ENCODE measurements at regions not wholly inside any gene's neighbourhood (a gene's known extent, or its start where the extent isn't known, plus 50 kb on each side); places are given as distances from the start of the nearest gene placed in this dataset.

DNA sequence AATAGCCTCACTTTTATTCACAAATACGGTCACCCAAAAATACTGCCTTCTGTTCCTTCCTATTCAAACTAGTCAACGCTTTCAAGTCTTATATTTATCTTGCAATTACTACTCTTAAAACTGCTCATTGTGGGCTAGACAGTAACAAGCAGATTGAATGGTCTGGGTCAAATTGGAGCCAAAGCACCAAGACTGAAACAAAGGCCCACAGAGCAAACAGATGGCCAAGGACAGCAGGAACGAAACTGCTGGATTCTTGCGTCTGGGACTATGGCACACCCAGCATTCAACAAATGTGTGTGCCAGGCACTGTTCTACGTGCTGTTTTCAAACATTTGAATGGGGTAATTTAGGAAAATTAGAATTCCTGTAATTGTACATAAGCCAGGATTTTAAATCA lies 250.1 kb upstream of the PSMD7 start:
- 74 to 76% methylated on average over 5 of the region's 5 CpGs for WGBS, 2 donors
- H3K9me3 ChIP-seq (ENCODE audit: control insufficient read depth, low read length), result no peaks in the 10 kb centered on the region
- no peaks in the 10 kb centered on the region for H3K27me3 ChIP-seq (ENCODE audit: control insufficient read depth in 1 of 2, insufficient read depth in 2 of 2, low read length in 1 of 2)
- no peak overlapping the region for H3K27ac ChIP-seq (ENCODE audit: low read depth in 1 of 2, low read length in 2 of 2)
- H3K36me3 ChIP-seq (ENCODE audit: control insufficient read depth in 1 of 2, insufficient read depth in 2 of 2, low read length in 1 of 2), result no peaks in the 10 kb centered on the region
- H3K4me1 ChIP-seq (ENCODE audit: control insufficient read depth in 1 of 2, insufficient read depth in 2 of 2, low read length in 2 of 2), result no peaks in the 10 kb centered on the region
- intact Hi-C loops (cut with DNase I), result loop anchor here in 1 of 2 donors (10.0 kb wide), 1 partner anchor 58 kb away; no protein-coding TSS in a partner anchor
- DNase-seq (no peak), ATAC-seq (ENCODE audit: low FRiP score) (no peak)
- H3K4me3 ChIP-seq (ENCODE audit: low read length in 2 of 2), result no peak overlapping the region

DNA sequence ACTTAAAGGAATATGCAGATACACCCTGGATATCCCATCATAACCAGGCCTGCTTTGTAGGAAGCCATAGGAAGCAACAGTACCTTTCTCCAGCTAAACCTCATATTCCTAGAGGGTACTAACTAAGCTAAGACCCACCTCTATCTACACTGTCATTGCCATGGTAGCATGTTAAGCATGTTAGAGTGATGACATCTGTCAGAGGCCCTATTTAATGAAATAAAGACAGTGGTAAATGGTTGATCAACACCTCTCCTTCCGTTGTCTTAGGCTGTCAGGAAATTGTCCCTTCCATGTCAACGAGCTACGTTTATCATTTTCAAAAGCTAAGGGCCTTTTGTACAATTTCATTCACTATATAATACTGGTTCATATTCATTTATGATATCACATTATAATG lies 251.1 kb upstream of the PSMD7 start:
- intact Hi-C loops (cut with DNase I), result loop anchor here in 1 of 2 donors (10.0 kb wide), 1 partner anchor 59 kb away; no protein-coding TSS in a partner anchor
- 87 to 91% methylated on average over 3 of the region's 3 CpGs for WGBS, 2 donors
- DNase-seq, result no peak

DNA sequence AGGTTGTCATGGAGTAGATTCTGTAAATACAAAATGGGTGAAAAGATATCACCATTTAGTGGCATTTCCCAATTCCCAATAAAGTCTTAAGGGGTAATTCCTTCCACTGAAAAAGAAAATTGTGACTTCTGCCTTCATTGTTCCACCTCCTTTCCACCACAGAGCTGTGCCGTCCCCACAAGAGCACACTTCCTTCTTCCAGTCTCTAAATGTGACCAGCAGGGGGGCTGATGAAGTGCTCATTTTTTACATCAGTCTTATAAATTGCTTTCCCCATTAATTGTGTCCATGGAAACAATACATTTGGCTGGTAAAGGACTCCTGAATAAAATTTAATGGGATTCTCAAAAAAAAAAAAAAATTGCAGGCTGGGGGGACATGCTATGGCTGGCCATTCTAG lies 260.8 kb upstream of the PSMD7 start:
- H3K4me3 ChIP-seq (ENCODE audit: low read length in 2 of 2), result no peak overlapping the region
- H3K27ac ChIP-seq (ENCODE audit: low read depth in 1 of 2, low read length in 2 of 2), result no peak overlapping the region
- intact Hi-C loops (cut with DNase I), result no loop called here
- peaks cover 0 to 2% of the 10 kb centered on the region in 2 donors for H3K27me3 ChIP-seq (ENCODE audit: control insufficient read depth in 1 of 2, insufficient read depth in 2 of 2, low read length in 1 of 2)
- H3K4me1 ChIP-seq (ENCODE audit: control insufficient read depth in 1 of 2, insufficient read depth in 2 of 2, low read length in 2 of 2), result no peaks in the 10 kb centered on the region
- no peaks in the 10 kb centered on the region for H3K36me3 ChIP-seq (ENCODE audit: control insufficient read depth in 1 of 2, insufficient read depth in 2 of 2, low read length in 1 of 2)
- WGBS, 2 donors, result 15 to 21% methylated on average over 1 of the region's 1 CpG
- ATAC-seq (ENCODE audit: low FRiP score) (no peak), DNase-seq (no peak)
- H3K9me3 ChIP-seq (ENCODE audit: control insufficient read depth, low read length), result no peaks in the 10 kb centered on the region

More for the DNA sequence above, 251.1 kb upstream of the PSMD7 start:
- no peaks in the 10 kb centered on the region for H3K36me3 ChIP-seq (ENCODE audit: control insufficient read depth in 1 of 2, insufficient read depth in 2 of 2, low read length in 1 of 2)
- no peak for ATAC-seq (ENCODE audit: low FRiP score)
- no peak overlapping the region for H3K4me3 ChIP-seq (ENCODE audit: low read length in 2 of 2)
- H3K27ac ChIP-seq (ENCODE audit: low read depth in 1 of 2, low read length in 2 of 2), result no peak overlapping the region
- no peaks in the 10 kb centered on the region for H3K27me3 ChIP-seq (ENCODE audit: control insufficient read depth in 1 of 2, insufficient read depth in 2 of 2, low read length in 1 of 2)
- H3K4me1 ChIP-seq (ENCODE audit: control insufficient read depth in 1 of 2, insufficient read depth in 2 of 2, low read length in 2 of 2), result no peaks in the 10 kb centered on the region
- no peaks in the 10 kb centered on the region for H3K9me3 ChIP-seq (ENCODE audit: control insufficient read depth, low read length)

- no peak overlapping the region for H3K4me3 ChIP-seq (ENCODE audit: low read length in 2 of 2)
- intact Hi-C loops (cut with DNase I), result no loop called here
- ATAC-seq (ENCODE audit: low FRiP score) (no peak), DNase-seq (no peak)
- H3K9me3 ChIP-seq (ENCODE audit: control insufficient read depth, low read length), result no peaks in the 10 kb centered on the region
- no peaks in the 10 kb centered on the region for H3K4me1 ChIP-seq (ENCODE audit: control insufficient read depth in 1 of 2, insufficient read depth in 2 of 2, low read length in 2 of 2)
- no peak overlapping the region for H3K27ac ChIP-seq (ENCODE audit: low read depth in 1 of 2, low read length in 2 of 2)
- peaks cover 0 to 2% of the 10 kb centered on the region in 2 donors for H3K27me3 ChIP-seq (ENCODE audit: control insufficient read depth in 1 of 2, insufficient read depth in 2 of 2, low read length in 1 of 2)
- H3K36me3 ChIP-seq (ENCODE audit: control insufficient read depth in 1 of 2, insufficient read depth in 2 of 2, low read length in 1 of 2), result no peaks in the 10 kb centered on the region
- 17 to 19% methylated on average over 4 of the region's 4 CpGs for WGBS, 2 donors
Observed at GRCh38 chr16:74034862-74035261, 261.8 kb upstream of the PSMD7 start.

GRCh38 chr16:74034200-74034599 lies 262.4 kb upstream of the PSMD7 start:
- ATAC-seq (ENCODE audit: low FRiP score), result no peak
- intact Hi-C loops (cut with DNase I), result no loop called here
- Histone ChIP-seq H3K27me3 (ENCODE audit: control insufficient read depth in 1 of 2, insufficient read depth in 2 of 2, low read length in 1 of 2) (peaks cover 0 to 2% of the 10 kb centered on the region in 2 donors), H3K9me3 (ENCODE audit: control insufficient read depth, low read length) (no peaks in the 10 kb centered on the region), H3K4me3 (ENCODE audit: low read length in 2 of 2) (no peak overlapping the region), H3K36me3 (ENCODE audit: control insufficient read depth in 1 of 2, insufficient read depth in 2 of 2, low read length in 1 of 2) (no peaks in the 10 kb centered on the region), H3K4me1 (ENCODE audit: control insufficient read depth in 1 of 2, insufficient read depth in 2 of 2, low read length in 2 of 2) (no peaks in the 10 kb centered on the region), H3K27ac (ENCODE audit: low read depth in 1 of 2, low read length in 2 of 2) (no peak overlapping the region)
- WGBS, 2 donors, result 55 to 60% methylated on average over 9 of the region's 9 CpGs
- no peak for DNase-seq

GRCh38 chr16:74033441-74033995 lies 263.1 kb upstream of the PSMD7 start:
- WGBS, 2 donors, result 67 to 71% methylated on average over 9 of the region's 9 CpGs
- Histone ChIP-seq H3K9me3 (ENCODE audit: control insufficient read depth, low read length) (no peaks in the 10 kb centered on the region), H3K27ac (ENCODE audit: low read depth in 1 of 2, low read length in 2 of 2) (no peak overlapping the region), H3K27me3 (ENCODE audit: control insufficient read depth in 1 of 2, insufficient read depth in 2 of 2, low read length in 1 of 2) (peaks cover 0 to 2% of the 10 kb centered on the region in 2 donors), H3K4me1 (ENCODE audit: control insufficient read depth in 1 of 2, insufficient read depth in 2 of 2, low read length in 2 of 2) (no peaks in the 10 kb centered on the region), H3K4me3 (ENCODE audit: low read length in 2 of 2) (no peak overlapping the region), H3K36me3 (ENCODE audit: control insufficient read depth in 1 of 2, insufficient read depth in 2 of 2, low read length in 1 of 2) (no peaks in the 10 kb centered on the region)
- intact Hi-C loops (cut with DNase I), result no loop called here
- DNase-seq (no peak), ATAC-seq (ENCODE audit: low FRiP score) (no peak)

DNA sequence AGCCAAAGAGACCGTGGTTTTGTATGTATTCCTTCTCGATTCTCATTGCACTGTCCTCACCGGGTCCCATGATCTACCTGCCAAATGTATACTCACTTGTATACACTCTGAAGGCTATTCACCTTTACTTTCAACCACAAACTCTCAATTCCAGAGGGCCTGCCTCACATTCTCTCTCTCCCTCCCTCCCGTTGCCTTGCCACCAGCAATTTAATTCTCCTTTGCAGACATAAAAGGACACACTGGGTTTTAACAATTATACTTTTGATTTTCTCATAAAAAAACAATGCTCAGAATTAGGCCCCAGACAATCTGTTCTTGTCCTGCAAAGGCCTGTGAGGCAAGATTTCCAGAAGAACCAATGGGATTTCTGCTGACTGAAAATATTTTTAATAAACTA lies 265.1 kb upstream of the PSMD7 start:
- peaks cover 0 to 2% of the 10 kb centered on the region in 2 donors for H3K27me3 ChIP-seq (ENCODE audit: control insufficient read depth in 1 of 2, insufficient read depth in 2 of 2, low read length in 1 of 2)
- intact Hi-C loops (cut with DNase I), result no loop called here
- no peak for DNase-seq
- WGBS, 2 donors, result 86 to 93% methylated on average over 4 of the region's 4 CpGs
- no peak overlapping the region for H3K27ac ChIP-seq (ENCODE audit: low read depth in 1 of 2, low read length in 2 of 2)
- H3K4me3 ChIP-seq (ENCODE audit: low read length in 2 of 2), result no peak overlapping the region
- no peaks in the 10 kb centered on the region for H3K36me3 ChIP-seq (ENCODE audit: control insufficient read depth in 1 of 2, insufficient read depth in 2 of 2, low read length in 1 of 2)
- no peak for ATAC-seq (ENCODE audit: low FRiP score)
- H3K4me1 ChIP-seq (ENCODE audit: control insufficient read depth in 1 of 2, insufficient read depth in 2 of 2, low read length in 2 of 2), result no peaks in the 10 kb centered on the region
- H3K9me3 ChIP-seq (ENCODE audit: control insufficient read depth, low read length), result no peaks in the 10 kb centered on the region

- no peaks in the 10 kb centered on the region for H3K4me1 ChIP-seq (ENCODE audit: control insufficient read depth in 1 of 2, insufficient read depth in 2 of 2, low read length in 2 of 2)
- DNase-seq (no peak), ATAC-seq (ENCODE audit: low FRiP score) (no peak)
- H3K4me3 ChIP-seq (ENCODE audit: low read length in 2 of 2), result no peak overlapping the region
- WGBS, 2 donors, result 75% methylated on average over 10 of the region's 10 CpGs
- intact Hi-C loops (cut with DNase I), result no loop called here
- H3K9me3 ChIP-seq (ENCODE audit: control insufficient read depth, low read length), result no peaks in the 10 kb centered on the region
- peaks cover 0 to 2% of the 10 kb centered on the region in 2 donors for H3K27me3 ChIP-seq (ENCODE audit: control insufficient read depth in 1 of 2, insufficient read depth in 2 of 2, low read length in 1 of 2)
- H3K27ac ChIP-seq (ENCODE audit: low read depth in 1 of 2, low read length in 2 of 2), result no peak overlapping the region
- no peaks in the 10 kb centered on the region for H3K36me3 ChIP-seq (ENCODE audit: control insufficient read depth in 1 of 2, insufficient read depth in 2 of 2, low read length in 1 of 2)
Observed at GRCh38 chr16:74030000-74030706, 266.5 kb upstream of the PSMD7 start.

All from aorta (tissue), 5 donors.